OCI-LY7 (cell line): ENCODE measurements at regions not wholly inside any gene's neighbourhood (a gene's known extent, or its start where the extent isn't known, plus 50 kb on each side); places are given as distances from the start of the nearest gene placed in this dataset.

Experiments
- EZH2phosphoT487 ChIP-seq: fragments of 200-600 bp; sonication (generic); IDR thresholded peaks from 2 replicates; pipeline ENCODE4 v1.6.1; 2018; ENCODE audit warnings: low read depth, borderline replicate concordance, mild to moderate bottlenecking, mixed run types, antibody characterized with exemption, low read length, moderate library complexity, mixed read lengths
- TF ChIP-seq, protein P1 (sequence below): fragments of 200-600 bp; sonication (generic); conservative IDR thresholded peaks from 2 replicates; pipeline ENCODE4 v1.5.1; 2014; ENCODE audit warnings: mild to moderate bottlenecking, antibody characterized with exemption, low read length, moderate library complexity, mixed read lengths

DNA sequence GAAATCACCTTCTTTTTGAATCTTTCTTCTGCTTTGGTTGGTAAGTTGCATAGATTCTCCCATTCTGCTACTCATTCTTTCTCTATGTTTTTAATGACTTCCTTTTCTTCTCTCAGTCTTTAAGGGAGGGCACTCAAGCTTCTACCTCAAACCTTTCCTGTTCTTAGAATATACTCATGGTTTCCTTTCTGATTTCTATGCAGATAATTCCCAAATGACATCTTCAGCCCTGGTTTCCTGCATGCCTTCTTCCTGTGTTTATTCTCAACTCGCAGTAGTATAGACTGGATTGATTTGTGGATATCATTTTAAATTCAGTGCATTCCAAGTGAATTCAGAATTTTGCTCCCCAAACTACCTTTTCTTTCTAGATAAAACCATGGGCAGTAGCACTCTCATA, 803.6 kb downstream of the METTL15 start:
- TF ChIP-seq, protein P1, sequence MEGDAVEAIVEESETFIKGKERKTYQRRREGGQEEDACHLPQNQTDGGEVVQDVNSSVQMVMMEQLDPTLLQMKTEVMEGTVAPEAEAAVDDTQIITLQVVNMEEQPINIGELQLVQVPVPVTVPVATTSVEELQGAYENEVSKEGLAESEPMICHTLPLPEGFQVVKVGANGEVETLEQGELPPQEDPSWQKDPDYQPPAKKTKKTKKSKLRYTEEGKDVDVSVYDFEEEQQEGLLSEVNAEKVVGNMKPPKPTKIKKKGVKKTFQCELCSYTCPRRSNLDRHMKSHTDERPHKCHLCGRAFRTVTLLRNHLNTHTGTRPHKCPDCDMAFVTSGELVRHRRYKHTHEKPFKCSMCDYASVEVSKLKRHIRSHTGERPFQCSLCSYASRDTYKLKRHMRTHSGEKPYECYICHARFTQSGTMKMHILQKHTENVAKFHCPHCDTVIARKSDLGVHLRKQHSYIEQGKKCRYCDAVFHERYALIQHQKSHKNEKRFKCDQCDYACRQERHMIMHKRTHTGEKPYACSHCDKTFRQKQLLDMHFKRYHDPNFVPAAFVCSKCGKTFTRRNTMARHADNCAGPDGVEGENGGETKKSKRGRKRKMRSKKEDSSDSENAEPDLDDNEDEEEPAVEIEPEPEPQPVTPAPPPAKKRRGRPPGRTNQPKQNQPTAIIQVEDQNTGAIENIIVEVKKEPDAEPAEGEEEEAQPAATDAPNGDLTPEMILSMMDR = no peak
- TF ChIP-seq EZH2phosphoT487 = no peak
